NCI-H2196 (cell line): ENCODE measurements at regions not wholly inside any gene's neighbourhood (a gene's known extent, or its start where the extent isn't known, plus 50 kb on each side); places are given as distances from the start of the nearest gene placed in this dataset.

Source experiments
- DNase-seq: peaks from one replicate; lab custom pipeline; 2025; ENCODE audit not compliant: unreplicated experiment; lab: John Stamatoyannopoulos, UW

GRCh38 chr2:129144082-129144791 is 825.6 kb upstream of the HS6ST1 start:
- DNase-seq = no peak

- no peak for DNase-seq
These were observed 827.0 kb upstream of the RAB6C start for GRCh38 chr2:129152514-129152913.

DNA sequence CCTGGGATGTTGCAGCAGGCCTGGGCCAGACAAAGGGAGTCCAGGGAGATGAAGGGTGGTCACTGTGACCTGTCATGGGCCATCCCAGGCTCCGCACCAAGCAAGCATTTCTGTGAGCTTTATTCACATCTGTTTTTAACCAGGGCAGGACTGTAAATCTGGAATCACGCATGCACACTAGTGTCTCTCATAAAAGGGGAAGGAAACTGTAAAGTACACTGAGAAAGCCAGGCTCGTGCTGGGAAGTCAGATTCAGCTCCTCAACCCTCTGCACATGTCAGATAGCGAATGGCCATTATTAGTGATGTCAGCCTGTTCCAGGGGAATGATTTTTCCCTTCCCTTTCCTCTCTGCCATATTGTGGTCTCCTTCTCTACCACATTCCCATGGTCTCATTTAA is 818.6 kb upstream of the RAB6C start:
- DNase-seq = no peak

- no peak for DNase-seq
These were observed 815.1 kb upstream of the RAB6C start for GRCh38 chr2:129164220-129164949.

GRCh38 chr2:129165006-129165405 is 814.5 kb upstream of the RAB6C start:
- DNase-seq = no peak

DNA sequence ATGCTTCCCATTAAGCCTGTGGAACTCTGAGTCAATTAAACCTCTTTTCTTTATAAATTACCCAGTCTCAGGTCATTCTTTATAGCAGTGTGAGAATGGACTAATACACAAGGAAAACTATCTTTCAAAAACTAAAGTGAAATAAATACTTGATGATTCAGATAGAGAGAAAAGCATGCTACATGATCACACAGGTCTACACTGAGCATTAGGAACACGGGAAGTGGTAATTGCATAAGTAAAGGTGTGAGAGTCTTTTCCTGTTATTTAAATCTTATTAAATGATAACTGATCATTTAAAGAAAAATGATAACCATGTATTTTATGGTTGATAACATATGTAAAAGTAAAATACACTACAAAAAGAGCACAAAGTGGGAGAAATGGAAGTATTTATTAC is 812.0 kb upstream of the RAB6C start:
- DNase-seq = no peak

- DNase-seq = no peak
These were observed 808.9 kb upstream of the RAB6C start for GRCh38 chr2:129170570-129170969.

- no peak for DNase-seq
These were observed 805.3 kb upstream of the RAB6C start for GRCh38 chr2:129174143-129174542.

DNA sequence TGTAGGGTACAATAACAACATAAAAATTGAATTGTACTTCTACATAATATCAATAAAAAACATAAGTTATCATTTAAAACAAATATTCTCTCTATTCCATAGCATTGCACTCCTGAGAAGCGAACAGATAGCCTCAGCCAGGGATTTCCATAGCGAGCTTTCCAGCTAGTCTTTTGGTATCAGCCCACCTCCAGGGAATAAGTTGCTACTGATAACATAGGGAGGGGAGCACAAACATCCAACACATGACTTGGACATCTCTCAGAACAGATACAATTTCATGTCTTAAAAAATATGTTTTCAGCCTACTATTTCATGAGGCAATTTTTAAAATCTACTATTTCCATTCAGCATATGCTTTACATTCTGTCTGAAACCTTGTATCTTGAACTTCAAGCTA is 804.4 kb upstream of the RAB6C start:
- no peak for DNase-seq

DNA sequence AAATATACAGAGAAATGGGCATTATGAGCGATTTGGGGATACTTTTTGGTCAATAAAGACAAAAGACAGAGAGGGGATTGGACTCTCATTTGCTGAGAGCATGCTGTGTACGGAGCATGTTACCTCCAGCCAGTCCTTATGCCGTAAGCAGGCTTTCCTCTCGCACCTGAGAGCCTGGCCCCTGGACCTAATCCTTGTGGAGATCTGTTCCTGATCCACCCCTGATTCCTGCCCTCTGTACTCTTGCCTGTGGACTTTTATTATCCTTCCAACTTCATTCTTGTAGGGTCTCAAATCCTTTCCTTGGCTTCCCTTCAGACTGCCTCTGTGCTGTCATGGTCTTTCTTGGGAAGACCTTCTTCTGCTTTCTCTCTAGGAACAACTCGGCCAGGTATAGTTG is 803.1 kb upstream of the RAB6C start:
- DNase-seq = no peak

DNA sequence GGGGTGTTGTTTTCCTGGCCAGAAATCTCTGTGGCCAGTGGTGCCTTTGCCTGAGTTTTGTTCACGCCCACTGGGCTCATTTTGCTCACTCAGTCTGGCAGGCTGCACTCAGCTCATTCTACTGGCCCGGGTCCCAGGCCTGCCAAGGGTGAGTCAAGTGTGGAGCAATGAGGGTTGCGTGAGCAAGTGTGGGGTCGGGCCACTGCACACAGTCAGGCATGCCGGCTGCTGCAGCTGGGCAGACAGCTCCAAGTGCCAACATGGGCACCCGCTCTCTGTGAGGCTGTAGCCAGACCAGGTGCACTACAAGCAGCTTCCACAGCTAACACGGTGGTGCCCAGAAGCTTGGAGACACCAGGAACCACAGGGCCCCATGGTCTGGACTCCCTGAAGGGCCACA is 801.1 kb upstream of the RAB6C start:
- DNase-seq = no peak

DNA sequence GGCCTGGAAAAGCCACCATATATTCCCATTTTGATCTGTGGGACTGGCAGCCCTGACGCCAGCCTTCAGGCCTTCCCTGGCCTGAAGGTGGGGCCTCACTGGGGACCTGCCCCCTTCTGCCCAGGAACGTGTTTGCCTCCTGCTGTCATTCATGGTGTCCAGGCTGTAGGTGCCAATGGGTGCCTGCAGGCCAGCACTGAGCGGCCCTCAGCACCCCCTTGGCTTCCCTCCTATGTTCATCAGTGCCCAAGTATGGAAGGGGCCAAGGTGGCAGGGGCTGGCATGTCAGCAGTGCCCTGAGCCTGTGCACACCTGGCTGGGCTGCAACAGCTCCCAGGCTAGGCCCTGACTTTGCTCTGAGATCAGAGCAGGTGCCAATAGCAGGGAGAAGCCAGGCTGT is 800.3 kb upstream of the RAB6C start:
- no peak for DNase-seq

DNA sequence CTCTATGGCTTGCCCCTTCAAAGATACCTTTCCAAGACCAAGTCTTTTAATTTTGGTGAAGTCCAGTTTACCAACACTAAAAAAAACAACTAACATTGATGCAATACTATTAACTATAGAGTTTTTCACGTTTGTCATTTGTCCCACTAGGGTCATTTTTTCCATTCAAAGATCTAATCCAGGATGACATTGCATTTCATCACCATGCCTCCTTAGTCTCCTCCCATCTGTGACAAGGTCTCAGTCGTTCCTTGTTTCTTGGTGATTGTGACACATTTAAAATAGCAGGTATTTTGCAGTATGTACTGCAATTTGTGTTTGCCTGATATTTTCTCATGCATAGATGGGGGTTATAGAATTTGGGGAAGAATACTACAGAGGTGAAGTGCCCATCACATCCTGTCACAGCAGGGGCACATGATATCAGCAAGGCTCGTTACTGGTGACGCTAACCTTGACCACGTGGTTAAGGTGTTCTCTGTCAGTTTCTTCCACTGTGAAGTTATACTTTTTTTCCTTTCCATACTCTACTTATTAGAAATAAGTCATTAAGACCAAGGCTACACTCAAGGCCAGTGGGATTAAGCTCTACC is 799.2 kb upstream of the RAB6C start:
- DNase-seq = no peak

DNA sequence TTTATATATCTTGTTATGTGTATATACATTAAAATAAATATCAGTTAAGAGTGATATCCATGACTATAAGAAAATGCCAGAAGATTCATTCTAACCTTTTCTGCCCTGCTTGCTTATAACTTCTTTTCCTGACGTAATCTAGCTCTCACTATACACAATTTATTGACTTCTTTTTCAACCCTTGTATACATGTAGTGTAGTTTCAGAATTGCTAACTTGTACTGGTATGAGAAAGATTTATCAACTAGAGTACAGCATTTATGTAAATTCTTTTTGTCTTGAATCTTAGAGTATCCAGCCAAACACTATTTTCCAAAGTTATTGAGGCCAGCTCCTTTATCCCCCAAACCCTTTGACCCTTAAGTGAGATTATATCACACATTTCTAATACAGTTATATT is 798.0 kb upstream of the RAB6C start:
- DNase-seq = no peak

DNA sequence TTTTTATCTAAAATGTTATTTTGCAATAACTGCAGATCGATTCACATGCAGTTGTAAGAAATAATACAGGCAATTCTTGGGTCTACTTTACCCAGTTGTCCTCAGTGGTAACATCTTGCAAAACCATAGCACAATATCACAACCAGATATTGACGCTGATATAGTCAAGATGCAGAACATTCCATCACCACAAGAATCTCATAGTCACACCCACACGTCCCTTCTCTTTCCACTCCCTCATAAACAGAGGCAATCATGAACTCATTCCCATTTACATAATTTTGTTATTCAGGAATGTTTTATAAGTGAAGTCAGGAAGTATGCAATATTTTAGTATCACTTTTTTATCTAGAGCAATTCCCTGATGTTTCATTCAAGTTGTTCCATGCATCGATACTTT is 797.5 kb upstream of the RAB6C start:
- no peak for DNase-seq

DNA sequence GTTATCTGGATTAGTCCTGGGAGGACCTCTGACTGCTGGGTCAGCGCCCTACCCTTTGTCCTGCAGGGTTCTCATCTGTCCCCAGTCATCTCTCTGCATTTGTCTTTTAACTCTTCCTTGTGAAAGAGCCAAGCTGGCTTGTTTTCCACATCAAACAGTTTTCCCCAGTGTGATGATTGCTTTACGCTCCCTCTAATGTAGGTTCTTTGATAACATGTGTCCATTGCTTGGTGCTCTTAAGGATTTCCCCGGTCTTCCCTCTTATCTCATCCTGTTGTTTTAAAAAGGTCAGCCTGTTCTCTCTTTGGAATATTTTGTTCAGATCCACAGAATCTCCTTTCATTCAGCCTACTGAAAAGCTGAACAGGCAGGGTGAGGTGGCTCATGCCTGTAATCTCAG is 792.1 kb upstream of the RAB6C start:
- no peak for DNase-seq

DNA sequence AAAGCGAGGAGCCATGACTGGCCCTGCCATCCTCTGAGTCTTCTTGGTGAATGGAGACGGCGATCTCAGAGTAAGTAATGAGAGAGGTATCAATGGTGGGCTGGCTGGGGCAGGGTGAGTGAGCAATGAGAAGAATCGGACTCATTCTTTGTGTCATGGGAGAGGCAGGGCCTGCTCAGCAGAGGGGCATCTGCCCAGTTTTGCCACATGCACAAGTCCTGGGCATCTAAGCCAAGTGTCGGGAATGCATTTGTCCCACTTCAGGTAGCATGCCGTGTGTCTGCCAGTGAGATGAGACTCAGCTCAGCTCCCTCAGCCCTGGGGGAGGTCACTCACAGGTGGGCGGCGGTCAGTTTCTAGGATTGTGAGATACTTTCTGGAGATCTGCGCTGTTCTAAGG is 791.0 kb upstream of the RAB6C start:
- DNase-seq = no peak

DNA sequence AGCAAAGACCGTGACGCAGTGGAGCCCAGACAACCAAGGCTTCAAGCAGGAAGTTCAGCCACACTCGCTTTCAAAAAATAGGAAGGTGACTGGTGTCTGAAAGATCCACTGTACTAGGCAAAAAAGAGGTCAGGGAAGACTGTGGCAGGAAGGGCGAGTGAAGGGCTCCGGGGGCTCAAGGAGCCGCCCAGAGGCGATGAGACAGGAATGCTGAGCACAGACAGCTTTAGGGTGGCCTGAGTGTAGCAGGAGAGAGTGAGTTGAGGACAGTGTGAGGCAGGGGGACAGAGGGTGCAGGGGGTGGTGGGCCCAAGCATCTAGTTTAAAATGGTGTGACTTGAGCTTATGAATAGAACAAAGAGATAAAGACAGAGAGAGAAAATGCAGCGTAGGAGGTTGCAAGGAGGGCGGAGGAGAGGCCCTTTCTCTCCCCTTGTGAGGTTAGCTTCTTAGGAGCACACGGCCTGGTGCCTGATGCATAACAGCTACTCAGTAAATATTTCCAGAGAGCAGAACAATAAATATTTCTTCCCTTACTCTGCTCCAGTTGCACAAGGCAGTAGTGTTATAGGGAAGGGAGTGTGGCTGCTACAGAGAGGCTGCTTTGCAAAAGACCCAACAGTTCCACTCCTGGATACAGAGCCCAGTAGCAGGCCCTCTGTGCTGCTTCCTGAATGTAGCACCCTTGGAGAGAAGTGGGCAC is 789.7 kb upstream of the RAB6C start:
- no peak for DNase-seq

DNA sequence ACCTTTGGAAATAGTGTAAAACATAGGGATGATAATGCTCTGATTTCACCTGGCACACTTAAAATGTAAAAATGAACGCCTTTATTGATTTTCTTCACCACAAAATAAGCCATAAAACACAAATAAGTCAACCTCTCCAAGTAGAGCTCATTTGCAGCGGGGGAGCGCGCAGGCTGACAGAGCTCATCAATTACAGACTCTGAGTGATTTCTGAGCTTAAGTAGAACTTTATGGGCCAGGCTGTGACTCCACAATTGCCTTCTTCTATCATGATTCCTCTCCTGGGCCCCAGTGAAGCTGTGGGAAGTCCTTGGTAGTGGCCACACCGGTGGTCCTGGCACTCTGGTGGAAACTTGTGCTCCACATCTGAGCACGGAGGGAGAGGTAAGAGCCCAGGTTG is 789.0 kb upstream of the RAB6C start:
- no peak for DNase-seq

GRCh38 chr2:129191530-129191929 is 787.9 kb upstream of the RAB6C start:
- DNase-seq = no peak

- DNase-seq = no peak
These were observed 787.3 kb upstream of the RAB6C start for GRCh38 chr2:129192117-129192516.

- DNase-seq = no peak
These were observed 786.6 kb upstream of the RAB6C start for GRCh38 chr2:129192841-129193253.
